ENCODE measurements at regions not wholly inside any gene's neighbourhood (a gene's known extent, or its start where the extent isn't known, plus 50 kb on each side); places are given as distances from the start of the nearest gene placed in this dataset.

GRCh38 chr12:111091051-111091450, 170.7 kb upstream of the MYL2 start:
- Histone ChIP-seq H3K4me1 (no peaks in the 10 kb centered on the region), H3K4me3 (no peak overlapping the region), H3K27ac (no peak overlapping the region), H3K9me3 (no peaks in the 10 kb centered on the region), H3K36me3 (no peaks in the 10 kb centered on the region), H3K27me3 (peaks cover 14% of the 10 kb centered on the region)
- WGBS, 2 donors (ENCODE audit: low coverage in 1 of 2) = 91% methylated on average over 10 of the region's 11 CpGs; no CpG with 5 or more reads in 1 of the 2 donors
- TF ChIP-seq EP300 (IDR thresholded peaks at IDR 0.05; ENCODE audit: low read depth) (no peak), POLR2AphosphoS5 (IDR thresholded peaks at IDR 0.05) (no peak), POLR2A (IDR thresholded peaks at IDR 0.05) (no peak), CTCF (IDR thresholded peaks at IDR 0.05) (no peak)
- in situ Hi-C loops (cut with MboI; ENCODE audit: low pct_ligation_motif_present in 1 of 4, low pct_unique_long_range_greater_than_20kb in 1 of 4, low sequenced_read_pairs in 3 of 4) (no loop called here), intact Hi-C loops (cut with DNase I; ENCODE audit: low total_unique reads) (no loop called here)
- no peak for DNase-seq

- Histone ChIP-seq H3K36me3 (no peaks in the 10 kb centered on the region), H3K27ac (no peak overlapping the region), H3K9me3 (no peaks in the 10 kb centered on the region), H3K4me1 (no peaks in the 10 kb centered on the region), H3K4me3 (no peak overlapping the region), H3K27me3 (peaks cover 10% of the 10 kb centered on the region)
- no peak for TF ChIP-seq EP300 (IDR thresholded peaks at IDR 0.05; ENCODE audit: low read depth)
- no peak for TF ChIP-seq CTCF (IDR thresholded peaks at IDR 0.05)
- TF ChIP-seq POLR2AphosphoS5 (IDR thresholded peaks at IDR 0.05) = no peak
- no peak for TF ChIP-seq POLR2A (IDR thresholded peaks at IDR 0.05)
- WGBS, 2 donors (ENCODE audit: low coverage in 1 of 2) = 50 to 64% methylated on average over 1 of the region's 1 CpG
- intact Hi-C loops (cut with DNase I; ENCODE audit: low total_unique reads) = no loop called here
- in situ Hi-C loops (cut with MboI; ENCODE audit: low pct_ligation_motif_present in 1 of 4, low pct_unique_long_range_greater_than_20kb in 1 of 4, low sequenced_read_pairs in 3 of 4) = no loop called here
- no peak for DNase-seq
Measured at GRCh38 chr12:111089616-111090015, 169.2 kb upstream of the MYL2 start.

GRCh38 chr12:111088409-111088808, 168.0 kb upstream of the MYL2 start:
- in situ Hi-C loops (cut with MboI; ENCODE audit: low pct_ligation_motif_present in 1 of 4, low pct_unique_long_range_greater_than_20kb in 1 of 4, low sequenced_read_pairs in 3 of 4) (no loop called here), intact Hi-C loops (cut with DNase I; ENCODE audit: low total_unique reads) (no loop called here)
- Histone ChIP-seq H3K9me3 (no peaks in the 10 kb centered on the region), H3K4me3 (no peak overlapping the region), H3K36me3 (no peaks in the 10 kb centered on the region), H3K27me3 (peaks cover 6% of the 10 kb centered on the region), H3K4me1 (no peaks in the 10 kb centered on the region), H3K27ac (no peak overlapping the region)
- TF ChIP-seq POLR2AphosphoS5 (IDR thresholded peaks at IDR 0.05) (no peak), POLR2A (IDR thresholded peaks at IDR 0.05) (no peak), EP300 (IDR thresholded peaks at IDR 0.05; ENCODE audit: low read depth) (no peak), CTCF (IDR thresholded peaks at IDR 0.05) (no peak)
- 88 to 92% methylated on average over 5 to 9 of the region's 9 CpGs for WGBS, 2 donors (ENCODE audit: low coverage in 1 of 2)
- DNase-seq = no peak

GRCh38 chr12:111086947-111087700, 166.7 kb upstream of the MYL2 start:
- TF ChIP-seq CTCF (IDR thresholded peaks at IDR 0.05) (no peak), POLR2A (IDR thresholded peaks at IDR 0.05) (no peak), EP300 (IDR thresholded peaks at IDR 0.05; ENCODE audit: low read depth) (no peak), POLR2AphosphoS5 (IDR thresholded peaks at IDR 0.05) (no peak)
- 57 to 69% methylated on average over 3 to 12 of the region's 12 CpGs for WGBS, 2 donors (ENCODE audit: low coverage in 1 of 2)
- H3K36me3 ChIP-seq = no peaks in the 10 kb centered on the region
- no peak for DNase-seq
- H3K4me1 ChIP-seq = no peaks in the 10 kb centered on the region
- intact Hi-C loops (cut with DNase I; ENCODE audit: low total_unique reads) = no loop called here
- H3K9me3 ChIP-seq = no peaks in the 10 kb centered on the region
- H3K27me3 ChIP-seq = peaks cover 14% of the 10 kb centered on the region
- in situ Hi-C loops (cut with MboI; ENCODE audit: low pct_ligation_motif_present in 1 of 4, low pct_unique_long_range_greater_than_20kb in 1 of 4, low sequenced_read_pairs in 3 of 4) = no loop called here
- H3K27ac ChIP-seq = no peak overlapping the region
- H3K4me3 ChIP-seq = no peak overlapping the region

Data from transverse colon (tissue), 4 donors.